ENCODE measurements at regions not wholly inside any gene's neighbourhood (a gene's known extent, or its start where the extent isn't known, plus 50 kb on each side); places are given as distances from the start of the nearest gene placed in this dataset.

DNA sequence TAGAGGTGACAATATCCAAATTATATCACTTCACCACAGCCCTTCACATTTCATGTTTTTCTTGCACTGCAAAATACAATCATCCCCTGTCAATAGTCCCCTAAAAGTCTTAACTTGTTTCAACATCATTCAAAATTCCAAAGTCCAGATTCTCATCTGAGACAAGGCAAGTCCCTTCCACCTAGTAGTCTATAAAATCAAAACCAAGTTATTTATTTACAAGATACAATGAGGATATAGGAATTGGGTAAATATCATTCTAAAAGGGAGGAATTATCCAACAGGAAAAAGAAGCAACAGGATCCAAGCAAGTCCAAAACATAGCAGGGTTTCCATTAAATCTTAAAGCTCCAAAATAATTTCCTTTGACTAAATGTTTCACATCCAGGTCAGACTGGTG lies 1076.1 kb upstream of the TMEFF2 start:
- no peak overlapping the region for H3K4me3 ChIP-seq
- no peak for DNase-seq
- H3K27me3 ChIP-seq, result no peaks in the 10 kb centered on the region
- no peak for TF ChIP-seq POLR2AphosphoS5 (IDR thresholded peaks at IDR 0.05)
- no peak for TF ChIP-seq EP300 (IDR thresholded peaks at IDR 0.05)
- no peak for TF ChIP-seq POLR2A (IDR thresholded peaks at IDR 0.05)
- TF ChIP-seq, protein P1, sequence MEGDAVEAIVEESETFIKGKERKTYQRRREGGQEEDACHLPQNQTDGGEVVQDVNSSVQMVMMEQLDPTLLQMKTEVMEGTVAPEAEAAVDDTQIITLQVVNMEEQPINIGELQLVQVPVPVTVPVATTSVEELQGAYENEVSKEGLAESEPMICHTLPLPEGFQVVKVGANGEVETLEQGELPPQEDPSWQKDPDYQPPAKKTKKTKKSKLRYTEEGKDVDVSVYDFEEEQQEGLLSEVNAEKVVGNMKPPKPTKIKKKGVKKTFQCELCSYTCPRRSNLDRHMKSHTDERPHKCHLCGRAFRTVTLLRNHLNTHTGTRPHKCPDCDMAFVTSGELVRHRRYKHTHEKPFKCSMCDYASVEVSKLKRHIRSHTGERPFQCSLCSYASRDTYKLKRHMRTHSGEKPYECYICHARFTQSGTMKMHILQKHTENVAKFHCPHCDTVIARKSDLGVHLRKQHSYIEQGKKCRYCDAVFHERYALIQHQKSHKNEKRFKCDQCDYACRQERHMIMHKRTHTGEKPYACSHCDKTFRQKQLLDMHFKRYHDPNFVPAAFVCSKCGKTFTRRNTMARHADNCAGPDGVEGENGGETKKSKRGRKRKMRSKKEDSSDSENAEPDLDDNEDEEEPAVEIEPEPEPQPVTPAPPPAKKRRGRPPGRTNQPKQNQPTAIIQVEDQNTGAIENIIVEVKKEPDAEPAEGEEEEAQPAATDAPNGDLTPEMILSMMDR (IDR thresholded peaks at IDR 0.05), result no peak
- intact Hi-C loops (cut with DNase I; ENCODE audit: low total_unique reads), result no loop called here
- no peaks in the 10 kb centered on the region for H3K9me3 ChIP-seq
- no peaks in the 10 kb centered on the region for H3K36me3 ChIP-seq
- no peaks in the 10 kb centered on the region for H3K4me1 ChIP-seq
- H3K27ac ChIP-seq, result no peak overlapping the region

DNA sequence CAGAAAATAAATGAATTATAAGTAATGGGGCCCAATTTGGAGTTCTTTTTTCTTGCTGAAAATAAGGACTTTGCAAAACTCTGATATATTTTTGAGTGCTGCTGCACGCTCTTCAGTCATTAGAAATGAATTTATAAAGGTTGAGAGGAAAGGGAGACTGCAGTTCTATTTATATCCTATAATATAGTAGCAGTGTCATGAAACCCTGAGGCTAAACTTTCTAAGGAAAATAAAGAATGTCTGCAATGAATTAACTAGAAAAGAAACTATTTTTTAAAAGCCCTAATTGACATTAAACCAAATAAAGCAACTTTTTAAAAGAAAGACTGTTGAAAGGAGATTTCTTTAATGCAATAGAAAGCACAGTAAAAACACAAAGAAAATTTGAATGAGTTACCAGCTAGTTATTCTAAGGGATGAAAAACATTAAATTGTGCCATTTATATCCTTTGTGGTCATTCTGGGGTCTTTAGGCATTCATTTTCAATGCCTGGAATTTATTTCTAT lies 1072.8 kb upstream of the TMEFF2 start:
- intact Hi-C loops (cut with DNase I; ENCODE audit: low total_unique reads), result no loop called here
- no peaks in the 10 kb centered on the region for H3K9me3 ChIP-seq
- no peak overlapping the region for H3K27ac ChIP-seq
- H3K4me1 ChIP-seq, result no peaks in the 10 kb centered on the region
- no peak overlapping the region for H3K4me3 ChIP-seq
- TF ChIP-seq POLR2AphosphoS5 (IDR thresholded peaks at IDR 0.05) (no peak), POLR2A (IDR thresholded peaks at IDR 0.05) (no peak)
- WGBS, 5 donors, result 58 to 87% (median 64%) methylated on average over 1 of the region's 1 CpG
- H3K27me3 ChIP-seq, result no peaks in the 10 kb centered on the region
- DNase-seq, result no peak
- no peaks in the 10 kb centered on the region for H3K36me3 ChIP-seq

DNA sequence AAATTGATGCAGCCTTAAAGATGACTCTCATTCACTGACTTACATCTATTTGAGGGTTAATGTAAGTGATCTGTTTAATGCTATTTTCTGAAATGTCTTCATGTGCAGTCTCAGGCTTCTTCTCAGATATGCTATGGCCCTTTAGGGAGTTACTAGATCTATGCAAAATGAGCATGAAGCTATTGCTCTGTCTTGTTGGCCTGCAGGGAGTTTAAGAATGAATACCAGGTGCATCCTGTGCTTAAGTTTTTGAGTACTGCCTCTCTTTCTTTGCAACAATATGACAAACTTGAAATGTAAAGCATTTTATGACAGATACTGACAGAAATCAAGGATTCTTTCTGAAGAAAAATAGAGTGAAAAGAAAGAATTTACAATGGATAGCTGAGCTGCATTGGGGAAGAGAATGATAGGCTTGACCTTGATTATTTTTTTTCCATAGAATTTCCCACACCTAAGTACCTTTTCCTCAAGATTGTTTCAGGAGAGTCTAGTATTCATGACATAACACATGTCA lies 1058.3 kb upstream of the TMEFF2 start:
- TF ChIP-seq, protein P1 (IDR thresholded peaks at IDR 0.05), result no peak
- TF ChIP-seq POLR2A (IDR thresholded peaks at IDR 0.05) (no peak), POLR2AphosphoS5 (IDR thresholded peaks at IDR 0.05) (no peak), EP300 (IDR thresholded peaks at IDR 0.05) (no peak)
- Histone ChIP-seq H3K4me3 (no peak overlapping the region), H3K27me3 (no peaks in the 10 kb centered on the region), H3K36me3 (no peaks in the 10 kb centered on the region), H3K4me1 (no peaks in the 10 kb centered on the region), H3K9me3 (no peaks in the 10 kb centered on the region), H3K27ac (no peak overlapping the region)
- no peak for DNase-seq
- intact Hi-C loops (cut with DNase I; ENCODE audit: low total_unique reads), result no loop called here

DNA sequence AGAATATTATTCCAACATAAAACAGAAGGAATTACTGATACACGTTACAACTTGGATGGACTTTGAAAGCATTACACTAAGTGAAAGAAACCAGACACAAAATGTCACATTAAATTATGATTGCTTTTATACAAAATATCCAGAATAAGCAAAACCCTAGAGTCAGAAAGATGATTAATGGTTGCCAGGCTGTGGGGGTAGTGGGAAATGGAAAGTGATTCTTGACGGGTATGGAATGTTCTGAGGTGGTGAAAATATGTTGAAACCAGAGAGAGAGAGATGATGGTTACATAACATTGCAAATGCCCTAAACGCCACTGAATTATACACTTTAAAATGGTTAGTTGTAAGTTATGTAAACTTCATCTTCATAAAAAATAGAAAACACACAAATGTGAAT lies 1057.2 kb upstream of the TMEFF2 start:
- Histone ChIP-seq H3K4me3 (no peak overlapping the region), H3K36me3 (no peaks in the 10 kb centered on the region), H3K27ac (no peak overlapping the region), H3K27me3 (no peaks in the 10 kb centered on the region), H3K9me3 (no peaks in the 10 kb centered on the region), H3K4me1 (no peaks in the 10 kb centered on the region)
- DNase-seq, result no peak
- WGBS, 5 donors, result 61 to 83% (median 77%) methylated on average over 3 of the region's 3 CpGs
- intact Hi-C loops (cut with DNase I; ENCODE audit: low total_unique reads), result no loop called here
- no peak for TF ChIP-seq POLR2AphosphoS5 (IDR thresholded peaks at IDR 0.05)
- TF ChIP-seq EP300 (IDR thresholded peaks at IDR 0.05), result no peak
- no peak for TF ChIP-seq POLR2A (IDR thresholded peaks at IDR 0.05)
- TF ChIP-seq, protein P1 (IDR thresholded peaks at IDR 0.05), result no peak

DNA sequence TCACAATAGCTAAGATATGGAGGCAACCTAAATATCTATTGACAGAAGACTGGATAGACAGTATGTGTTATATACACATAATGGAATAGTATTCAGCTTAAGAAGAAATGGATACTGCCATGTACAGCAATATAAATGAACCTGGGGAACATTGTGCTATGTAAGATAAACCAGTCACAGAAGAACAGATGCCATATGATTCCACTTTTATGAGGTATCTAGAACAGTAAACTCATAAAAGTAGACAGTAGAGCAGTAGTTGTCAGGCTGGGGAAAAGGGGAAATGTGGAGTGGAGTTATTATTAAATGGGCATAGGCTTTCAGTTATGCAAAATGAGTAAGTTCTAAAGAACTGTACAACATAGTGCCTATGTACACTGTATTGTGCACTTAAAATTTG lies 1055.7 kb upstream of the TMEFF2 start:
- Histone ChIP-seq H3K9me3 (no peaks in the 10 kb centered on the region), H3K4me3 (no peak overlapping the region), H3K4me1 (no peaks in the 10 kb centered on the region), H3K36me3 (no peaks in the 10 kb centered on the region), H3K27ac (no peak overlapping the region), H3K27me3 (no peaks in the 10 kb centered on the region)
- TF ChIP-seq, protein P1 (IDR thresholded peaks at IDR 0.05), result no peak
- TF ChIP-seq POLR2A (IDR thresholded peaks at IDR 0.05), result no peak
- TF ChIP-seq POLR2AphosphoS5 (IDR thresholded peaks at IDR 0.05), result no peak
- TF ChIP-seq EP300 (IDR thresholded peaks at IDR 0.05), result no peak
- DNase-seq, result no peak
- intact Hi-C loops (cut with DNase I; ENCODE audit: low total_unique reads), result no loop called here

Measured in stomach (tissue), 8 donors.